HepG2 (cell line): ENCODE measurements at regions not wholly inside any gene's neighbourhood (a gene's known extent, or its start where the extent isn't known, plus 50 kb on each side); places are given as distances from the start of the nearest gene placed in this dataset.

Source experiments
- ATAC-seq: fragments of 200-7000 bp; cut with Tn5 transposase; 3 replicates; pipeline ENCODE4 v1.9.1; 2020; ENCODE audit warnings: mild to moderate bottlenecking, moderate library complexity
- BruUV-seq: library from RNA; stranded (reverse); fragments of 400-500 nt; replicated peaks from 2 replicates; lab custom pipeline; 2021; lab: Mats Ljungman, UMichigan
- CTCF ChIA-PET: fragments of 300-600 bp; formaldehyde crosslinking; extraction: SDS; loops from one replicate; lab custom pipeline; 2021; ENCODE audit warnings: low total read pairs, inconsistent platforms, low intra/inter-chr PET ratio; lab: Yijun Ruan, JAX
- POLR2A ChIA-PET: fragments of 350-600 bp; sonication (Branson Sonifier 250); formaldehyde crosslinking; loops from one replicate; lab custom pipeline; 2020; ENCODE audit warnings: antibody characterized with exemption, inconsistent platforms; lab: Yijun Ruan, JAX
- DNase-seq: peaks from one replicate; pipeline ENCODE4 v3.0.0-alpha.2; 2015; ENCODE audit warnings: low spot score
- FAIRE-seq: peaks from 3 replicates; lab custom pipeline; 2011; peaks lifted over from hg19 to GRCh38; lab: Jason Lieb, UNC
- H2AFZ ChIP-seq: one replicate; pipeline ENCODE4 v1.6.1; 2011; ENCODE audit warnings: low read length, inconsistent platforms
- H3K27ac ChIP-seq: fragments of 300-600 bp; 3 replicates; pipeline ENCODE4 v1.8.0; 2011; ENCODE audit warnings: mixed run types, mild to moderate bottlenecking, mixed read lengths, low read length, inconsistent platforms; ENCODE audit not compliant: insufficient read depth; ENCODE audit errors: extremely low read length
- H3K27me3 ChIP-seq, 2 experiments: fragments of 200-600 bp in 1 of 2; 2 replicates in 1 of 2; 3 replicates in 1 of 2; pipeline versions ENCODE4 v1.6.0 to v1.8.0; 2011; ENCODE audit warnings: low read length in 2 of 2, mild to moderate bottlenecking in 2 of 2, moderate library complexity in 2 of 2, inconsistent platforms in 1 of 2; ENCODE audit not compliant: insufficient read depth in 2 of 2, control insufficient read depth in 1 of 2
- H3K36me3 ChIP-seq, 2 experiments: fragments of 200-600 bp in 1 of 2; replicated peaks in 1 of 2; 2 replicates in 1 of 2; 3 replicates in 1 of 2; pipeline versions ENCODE4 v1.5.1 to v1.8.0; 2011; ENCODE audit warnings: low read length in 2 of 2, inconsistent platforms in 1 of 2; ENCODE audit not compliant: insufficient read depth in 2 of 2, control insufficient read depth in 1 of 2
- H3K4me1 ChIP-seq: 2 replicates; pipeline ENCODE4 v1.5.1; 2012; ENCODE audit warnings: low read length, inconsistent platforms; ENCODE audit not compliant: insufficient read depth
- H3K4me2 ChIP-seq: 2 replicates; pipeline ENCODE4 v1.6.0; 2011; ENCODE audit warnings: low read depth, low read length, inconsistent platforms
- H3K4me3 ChIP-seq, 3 experiments: fragments of 200-600 bp in 1 of 3; sonication (generic), shearing (Covaris generic) in 1 of 3; replicated peaks in 1 of 3; 2 replicates each; pipeline ENCODE4 v1.5.1; 2011 to 2016; ENCODE audit warnings: low read length in 3 of 3, inconsistent platforms in 2 of 3, low read depth in 2 of 3, mild to moderate bottlenecking in 2 of 3, control low read depth in 1 of 3, mixed read lengths in 1 of 3; ENCODE audit not compliant: insufficient read depth in 1 of 3
- H3K79me2 ChIP-seq: one replicate; pipeline ENCODE4 v1.6.1; 2011; ENCODE audit warnings: low read length, inconsistent platforms; ENCODE audit not compliant: insufficient read depth
- H3K9ac ChIP-seq: 2 replicates; pipeline ENCODE4 v1.6.0; 2011; ENCODE audit warnings: mild to moderate bottlenecking, low read depth, low read length, inconsistent platforms; ENCODE audit not compliant: insufficient read depth
- H3K9me3 ChIP-seq: 2 replicates; pipeline ENCODE4 v1.5.1; 2012; ENCODE audit warnings: mild to moderate bottlenecking, low read length
- H4K20me1 ChIP-seq: 2 replicates; pipeline ENCODE4 v1.6.0; 2011; ENCODE audit warnings: inconsistent platforms, mild to moderate bottlenecking, low read length, moderate library complexity; ENCODE audit not compliant: insufficient read depth
- ATF5 ChIP-seq: sonication (generic); formaldehyde crosslinking; IDR thresholded peaks from 2 replicates; pipeline ENCODE4 v1.4.0; 2020; ENCODE audit warnings: mild to moderate bottlenecking, low read depth, missing genetic modification reagents
- FOXC1 ChIP-seq: sonication (generic); formaldehyde crosslinking; IDR thresholded peaks from 2 replicates; pipeline ENCODE4 v1.8.0; 2022; ENCODE audit warnings: mild to moderate bottlenecking, missing genetic modification reagents, borderline replicate concordance
- HMG20A ChIP-seq: IDR thresholded peaks from 2 replicates; pipeline ENCODE4 v1.6.1; 2016; ENCODE audit warnings: borderline replicate concordance
- HNRNPUL1 ChIP-seq: fragments of 200-400 bp; formaldehyde crosslinking; IDR thresholded peaks from 2 replicates; pipeline ENCODE4 v1.6.1; 2017; ENCODE audit warnings: low read depth, mild to moderate bottlenecking, low read length, moderate library complexity
- ISL2 ChIP-seq: sonication (generic); formaldehyde crosslinking; IDR thresholded peaks from 2 replicates; pipeline ENCODE4 v1.5.0; 2020; ENCODE audit warnings: missing genetic modification reagents
- NAIF1 ChIP-seq: sonication (generic); formaldehyde crosslinking; IDR thresholded peaks from 2 replicates; pipeline ENCODE4 v1.5.0; 2020; ENCODE audit warnings: mild to moderate bottlenecking, missing genetic modification reagents, borderline replicate concordance
- SIN3B ChIP-seq: fragments of 150-350 bp; IDR thresholded peaks from 2 replicates; pipeline ENCODE4 v1.6.1; 2014; ENCODE audit warnings: low read length
- SP1 ChIP-seq, 2 experiments: fragments of 450-650 bp in 1 of 2; sonication (generic) in 1 of 2; formaldehyde crosslinking in 1 of 2; IDR thresholded peaks; 2 replicates each; pipeline versions ENCODE4 v1.4.0 to v1.6.1; 2016 to 2020; ENCODE audit warnings: missing genetic modification reagents in 1 of 2
- SP140L ChIP-seq: sonication (generic); formaldehyde crosslinking; IDR thresholded peaks from 2 replicates; pipeline ENCODE4 v1.4.0; 2020; ENCODE audit warnings: missing genetic modification reagents, borderline replicate concordance
- SRY ChIP-seq: sonication (generic); formaldehyde crosslinking; IDR thresholded peaks from 2 replicates; pipeline ENCODE4 v1.8.0; 2022; ENCODE audit warnings: mild to moderate bottlenecking, missing genetic modification reagents
- TBX2 ChIP-seq: sonication (generic); formaldehyde crosslinking; IDR thresholded peaks from 2 replicates; pipeline ENCODE4 v1.5.0; 2020; ENCODE audit warnings: missing genetic modification reagents, mild to moderate bottlenecking, borderline replicate concordance
- ZBTB8A ChIP-seq: sonication (generic); formaldehyde crosslinking; IDR thresholded peaks from 2 replicates; pipeline ENCODE4 v1.4.0; 2020; ENCODE audit warnings: mild to moderate bottlenecking, low read depth, missing genetic modification reagents, borderline replicate concordance
- ZMAT5 ChIP-seq: sonication (generic); formaldehyde crosslinking; IDR thresholded peaks from 2 replicates; pipeline ENCODE4 v1.5.0; 2020; ENCODE audit warnings: mild to moderate bottlenecking, low read depth, missing genetic modification reagents, borderline replicate concordance
- ZNF263 ChIP-seq: sonication (generic); formaldehyde crosslinking; IDR thresholded peaks from 2 replicates; pipeline ENCODE4 v1.4.0; 2020; ENCODE audit warnings: missing genetic modification reagents
- ZNF331 ChIP-seq: sonication (generic); formaldehyde crosslinking; IDR thresholded peaks from 2 replicates; pipeline ENCODE4 v1.4.0; 2020; ENCODE audit warnings: missing genetic modification reagents
- ZNF530 ChIP-seq: sonication (generic); formaldehyde crosslinking; IDR thresholded peaks from 2 replicates; pipeline ENCODE4 v1.5.0; 2020; ENCODE audit warnings: low read depth, mild to moderate bottlenecking, missing genetic modification reagents
- ZNF850 ChIP-seq: sonication (generic); formaldehyde crosslinking; conservative IDR thresholded peaks from 2 replicates; pipeline ENCODE4 v1.9.0; 2021; ENCODE audit warnings: mild to moderate bottlenecking, missing genetic modification reagents
- in situ Hi-C: cut with HindIII; loops from 2 replicates; pipeline ENCODE4 v1.10.0; 2017; ENCODE audit warnings: low pct_unique_long_range_greater_than_20kb; ENCODE audit not compliant: extremely low pct_ligation_motif_present
- intact Hi-C: fragments of 100-400 bp; cut with micrococcal nuclease; formaldehyde crosslinking; loops from one replicate; pipeline ENCODE4 v1.10.0; 2022; ENCODE audit not compliant: unreplicated experiment
- TF ChIP-seq, protein P1 (sequence below): sonication (generic); IDR thresholded peaks from 2 replicates; pipeline ENCODE4 v1.6.1; 2016; ENCODE audit warnings: low read depth, borderline replicate concordance
- TF ChIP-seq, protein P2 (sequence below): sonication (generic); formaldehyde crosslinking; IDR thresholded peaks from 2 replicates; pipeline ENCODE4 v1.5.1; 2020; ENCODE audit warnings: mild to moderate bottlenecking, moderate library complexity, missing genetic modification reagents

GRCh38 chr9:25954209-25954608 is 276.0 kb upstream of the TUSC1 start:
- CTCF ChIA-PET, result no interaction called here
- no peak overlapping the region for H2AFZ ChIP-seq
- no peak overlapping the region for H3K4me3 ChIP-seq
- no peaks in the 10 kb centered on the region for H3K27me3 ChIP-seq
- no peak overlapping the region for H3K9ac ChIP-seq
- intact Hi-C loops (no loop called here), in situ Hi-C loops (loop anchor here (25.0 kb wide), 2 partner anchors 383 to 658 kb away; no protein-coding TSS in a partner anchor)
- ATAC-seq, result no peak
- peaks cover 62% of the 10 kb centered on the region for H3K9me3 ChIP-seq
- TF ChIP-seq FOXC1 (no peak), SP140L (no peak), ZNF530 (CRISPR knock-in tag) (no peak), ATF5 (CRISPR knock-in tag) (no peak), NAIF1 (CRISPR knock-in tag) (no peak), ISL2 (CRISPR knock-in tag) (no peak), TBX2 (no peak), ZNF263 (CRISPR knock-in tag) (no peak), ZBTB8A (CRISPR knock-in tag) (no peak), HMG20A (CRISPR knock-in tag) (no peak), ZNF850 (CRISPR knock-in tag) (no peak), HNRNPUL1 (no peak), ZNF331 (CRISPR knock-in tag) (no peak), ZMAT5 (CRISPR knock-in tag) (no peak), SIN3B (no peak), SRY (CRISPR knock-in tag) (no peak), SP1 (IDR thresholded peaks at IDR 0.05) (no peak), SP1 (CRISPR knock-in tag; IDR thresholded peaks at IDR 0.05) (no peak)
- TF ChIP-seq, protein P1, sequence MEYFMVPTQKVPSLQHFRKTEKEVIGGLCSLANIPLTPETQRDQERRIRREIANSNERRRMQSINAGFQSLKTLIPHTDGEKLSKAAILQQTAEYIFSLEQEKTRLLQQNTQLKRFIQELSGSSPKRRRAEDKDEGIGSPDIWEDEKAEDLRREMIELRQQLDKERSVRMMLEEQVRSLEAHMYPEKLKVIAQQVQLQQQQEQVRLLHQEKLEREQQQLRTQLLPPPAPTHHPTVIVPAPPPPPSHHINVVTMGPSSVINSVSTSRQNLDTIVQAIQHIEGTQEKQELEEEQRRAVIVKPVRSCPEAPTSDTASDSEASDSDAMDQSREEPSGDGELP, result no peak
- TF ChIP-seq, protein P2, sequence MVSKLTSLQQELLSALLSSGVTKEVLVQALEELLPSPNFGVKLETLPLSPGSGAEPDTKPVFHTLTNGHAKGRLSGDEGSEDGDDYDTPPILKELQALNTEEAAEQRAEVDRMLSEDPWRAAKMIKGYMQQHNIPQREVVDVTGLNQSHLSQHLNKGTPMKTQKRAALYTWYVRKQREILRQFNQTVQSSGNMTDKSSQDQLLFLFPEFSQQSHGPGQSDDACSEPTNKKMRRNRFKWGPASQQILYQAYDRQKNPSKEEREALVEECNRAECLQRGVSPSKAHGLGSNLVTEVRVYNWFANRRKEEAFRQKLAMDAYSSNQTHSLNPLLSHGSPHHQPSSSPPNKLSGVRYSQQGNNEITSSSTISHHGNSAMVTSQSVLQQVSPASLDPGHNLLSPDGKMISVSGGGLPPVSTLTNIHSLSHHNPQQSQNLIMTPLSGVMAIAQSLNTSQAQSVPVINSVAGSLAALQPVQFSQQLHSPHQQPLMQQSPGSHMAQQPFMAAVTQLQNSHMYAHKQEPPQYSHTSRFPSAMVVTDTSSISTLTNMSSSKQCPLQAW (CRISPR knock-in tag), result no peak
- TF ChIP-seq, all 625 proteins: peak for 0
- DNase-seq (no peak), FAIRE-seq (no peak)
- H3K4me1 ChIP-seq, result no peaks in the 10 kb centered on the region
- no peaks in the 10 kb centered on the region for H3K36me3 ChIP-seq
- BruUV-seq, result no TSS peak
- H3K4me2 ChIP-seq, result no peak overlapping the region
- no peaks in the 10 kb centered on the region for H3K79me2 ChIP-seq
- H3K27ac ChIP-seq, result no peak overlapping the region
- H4K20me1 ChIP-seq, result no peaks in the 10 kb centered on the region
- POLR2A ChIA-PET, result no interaction called here
